OCI-LY7 (cell line): ENCODE measurements at regions not wholly inside any gene's neighbourhood (a gene's known extent, or its start where the extent isn't known, plus 50 kb on each side); places are given as distances from the start of the nearest gene placed in this dataset.

ENCODE experiments used
- BruUV-seq: library from RNA; stranded (reverse); fragments of 400-500 nt; replicated peaks from 2 replicates; lab custom pipeline; 2021; lab: Mats Ljungman, UMichigan
- CTCF ChIA-PET: fragments of 300-600 bp; sonication (Branson Sonifier 250); formaldehyde crosslinking; loops from one replicate; lab custom pipeline; 2022; ENCODE audit warnings: antibody characterized with exemption; ENCODE audit not compliant: unreplicated experiment; lab: Charles Lee
- POLR2A ChIA-PET: fragments of 300-600 bp; sonication (Branson Sonifier 250); formaldehyde crosslinking; loops from one replicate; lab custom pipeline; 2022; ENCODE audit warnings: antibody characterized with exemption; lab: Charles Lee
- DNase-seq: peaks from one replicate; pipeline ENCODE4 v3.0.0-alpha.2; 2015; ENCODE audit warnings: low spot score
- H2AFZ ChIP-seq: fragments of 200-600 bp; sonication (generic), shearing (Covaris generic); 2 replicates; pipeline ENCODE4 v1.6.1; 2014; ENCODE audit warnings: mild to moderate bottlenecking, antibody characterized with exemption, low read length, moderate library complexity
- H3K27ac ChIP-seq: fragments of 200-600 bp; sonication (generic); 2 replicates; pipeline ENCODE4 v1.5.1; 2014; ENCODE audit warnings: mixed run types, low read depth, mild to moderate bottlenecking, moderate library complexity, low read length, inconsistent platforms; ENCODE audit not compliant: poor library complexity, severe bottlenecking
- H3K36me3 ChIP-seq: fragments of 200-600 bp; sonication (generic); 2 replicates; pipeline ENCODE4 v1.6.1; 2014; ENCODE audit warnings: mild to moderate bottlenecking, antibody characterized with exemption, low read length, moderate library complexity, mixed read lengths; ENCODE audit not compliant: insufficient read depth
- H3K4me1 ChIP-seq: fragments of 200-600 bp; sonication (generic); 2 replicates; pipeline ENCODE4 v1.5.1; 2014; ENCODE audit warnings: mild to moderate bottlenecking, low read length; ENCODE audit not compliant: insufficient read depth, poor library complexity, severe bottlenecking
- H3K4me2 ChIP-seq: fragments of 200-600 bp; sonication (generic); 2 replicates; pipeline ENCODE4 v1.6.1; 2014; ENCODE audit warnings: mild to moderate bottlenecking, low read length
- H3K4me3 ChIP-seq: fragments of 200-600 bp; sonication (generic); 2 replicates; pipeline ENCODE4 v1.5.1; 2014; ENCODE audit warnings: mild to moderate bottlenecking, low read depth, low read length; ENCODE audit not compliant: poor library complexity, severe bottlenecking
- H3K79me2 ChIP-seq: fragments of 200-600 bp; sonication (generic); 2 replicates; pipeline ENCODE4 v1.6.1; 2016; ENCODE audit warnings: low read depth, mild to moderate bottlenecking, low read length, moderate library complexity, mixed read lengths; ENCODE audit not compliant: insufficient read depth
- H3K9me2 ChIP-seq: fragments of 200-600 bp; sonication (generic); 2 replicates; pipeline ENCODE4 v1.6.1; 2016; ENCODE audit warnings: mild to moderate bottlenecking, low read length, mixed read lengths; ENCODE audit not compliant: insufficient read depth
- H3K9me3 ChIP-seq: fragments of 200-600 bp; sonication (generic); 2 replicates; pipeline ENCODE4 v1.6.1; 2014; ENCODE audit warnings: mild to moderate bottlenecking, mixed run types, low read length, mixed read lengths
- H4K20me1 ChIP-seq: fragments of 200-600 bp; sonication (generic); 2 replicates; pipeline ENCODE4 v1.6.1; 2014; ENCODE audit warnings: mild to moderate bottlenecking, antibody characterized with exemption, low read length, moderate library complexity, mixed read lengths; ENCODE audit not compliant: insufficient read depth
- EZH2phosphoT487 ChIP-seq: fragments of 200-600 bp; sonication (generic); IDR thresholded peaks from 2 replicates; pipeline ENCODE4 v1.6.1; 2018; ENCODE audit warnings: low read depth, borderline replicate concordance, mild to moderate bottlenecking, mixed run types, antibody characterized with exemption, low read length, moderate library complexity, mixed read lengths
- intact Hi-C: fragments of 100-400 bp; cut with micrococcal nuclease; formaldehyde crosslinking; loops from one replicate; pipeline ENCODE4 v1.10.0; 2022; ENCODE audit not compliant: unreplicated experiment
- TF ChIP-seq, protein P1 (sequence below): fragments of 200-600 bp; sonication (generic); conservative IDR thresholded peaks from 2 replicates; pipeline ENCODE4 v1.5.1; 2014; ENCODE audit warnings: mild to moderate bottlenecking, antibody characterized with exemption, low read length, moderate library complexity, mixed read lengths

DNA sequence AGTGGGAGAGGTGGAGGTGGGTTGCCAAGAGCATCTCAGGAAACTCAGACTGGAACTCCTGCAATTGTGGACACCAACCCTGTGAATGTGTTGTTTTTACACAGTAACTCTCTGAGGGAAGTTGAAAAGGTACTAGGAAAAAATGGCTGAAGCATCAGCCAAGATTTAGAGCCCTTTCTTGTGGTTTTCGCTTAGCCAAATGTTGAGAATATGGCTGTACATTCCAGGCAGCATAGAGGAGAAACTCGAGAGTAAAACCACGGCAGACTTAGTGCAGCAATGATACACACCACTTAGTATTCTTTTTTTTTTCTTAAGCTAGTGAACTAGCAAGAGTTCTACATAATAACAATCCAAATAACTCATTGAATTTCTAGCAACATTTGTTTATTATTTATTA, 309.7 kb upstream of the MTNR1B start:
- no peak for DNase-seq
- intact Hi-C loops: no loop called here

DNA sequence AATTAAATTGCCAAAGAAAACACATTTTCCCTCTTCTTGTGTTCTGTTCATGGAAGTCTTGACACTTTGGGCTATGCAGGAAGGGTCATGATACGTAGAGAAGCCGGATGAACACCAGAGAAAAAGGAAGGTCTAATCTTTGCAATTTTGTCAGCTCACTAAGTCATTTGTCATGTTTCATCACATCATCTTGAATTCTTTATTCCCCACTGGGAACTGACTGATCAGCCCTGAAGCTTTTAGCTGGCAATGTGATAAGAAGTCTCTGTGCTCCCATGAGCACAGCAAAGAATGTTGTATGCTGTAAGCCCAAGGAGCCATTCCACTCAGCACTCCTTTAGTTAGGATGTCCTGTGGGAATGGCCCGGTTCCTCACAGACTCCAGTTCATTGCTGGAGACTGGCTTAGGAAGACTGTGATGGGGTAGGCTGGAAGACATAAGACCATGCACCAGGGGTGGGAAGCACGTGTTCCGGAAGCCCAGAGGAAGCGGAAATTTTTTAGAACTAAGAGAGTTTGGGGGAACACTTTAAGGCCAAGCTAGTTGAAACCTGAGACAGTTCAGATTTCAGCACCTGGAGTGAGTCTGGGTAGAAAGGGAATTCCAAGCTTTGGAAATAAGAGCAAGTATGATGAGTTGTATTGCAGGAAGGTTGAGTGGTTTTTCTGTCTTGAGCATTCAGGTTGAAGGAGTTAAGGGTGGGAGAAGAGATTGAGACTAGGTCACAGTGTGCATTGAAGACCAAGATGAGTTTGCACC, 306.7 kb upstream of the MTNR1B start:
- Histone ChIP-seq H4K20me1 (no peaks in the 10 kb centered on the region), H3K79me2 (no peaks in the 10 kb centered on the region), H3K4me1 (no peaks in the 10 kb centered on the region), H3K36me3 (no peaks in the 10 kb centered on the region), H2AFZ (no peak overlapping the region), H3K27ac (no peak overlapping the region), H3K9me2 (no peaks in the 10 kb centered on the region), H3K4me2 (no peak overlapping the region), H3K4me3 (no peak overlapping the region), H3K9me3 (no peaks in the 10 kb centered on the region)
- POLR2A ChIA-PET: no interaction called here
- TF ChIP-seq, protein P1, sequence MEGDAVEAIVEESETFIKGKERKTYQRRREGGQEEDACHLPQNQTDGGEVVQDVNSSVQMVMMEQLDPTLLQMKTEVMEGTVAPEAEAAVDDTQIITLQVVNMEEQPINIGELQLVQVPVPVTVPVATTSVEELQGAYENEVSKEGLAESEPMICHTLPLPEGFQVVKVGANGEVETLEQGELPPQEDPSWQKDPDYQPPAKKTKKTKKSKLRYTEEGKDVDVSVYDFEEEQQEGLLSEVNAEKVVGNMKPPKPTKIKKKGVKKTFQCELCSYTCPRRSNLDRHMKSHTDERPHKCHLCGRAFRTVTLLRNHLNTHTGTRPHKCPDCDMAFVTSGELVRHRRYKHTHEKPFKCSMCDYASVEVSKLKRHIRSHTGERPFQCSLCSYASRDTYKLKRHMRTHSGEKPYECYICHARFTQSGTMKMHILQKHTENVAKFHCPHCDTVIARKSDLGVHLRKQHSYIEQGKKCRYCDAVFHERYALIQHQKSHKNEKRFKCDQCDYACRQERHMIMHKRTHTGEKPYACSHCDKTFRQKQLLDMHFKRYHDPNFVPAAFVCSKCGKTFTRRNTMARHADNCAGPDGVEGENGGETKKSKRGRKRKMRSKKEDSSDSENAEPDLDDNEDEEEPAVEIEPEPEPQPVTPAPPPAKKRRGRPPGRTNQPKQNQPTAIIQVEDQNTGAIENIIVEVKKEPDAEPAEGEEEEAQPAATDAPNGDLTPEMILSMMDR: no peak
- TF ChIP-seq EZH2phosphoT487: no peak
- CTCF ChIA-PET: no interaction called here
- no TSS peak for BruUV-seq
- intact Hi-C loops: no loop called here
- no peak for DNase-seq

More for the DNA sequence above, 309.7 kb upstream of the MTNR1B start:
- no peaks in the 10 kb centered on the region for H4K20me1 ChIP-seq
- no TSS peak for BruUV-seq
- H3K9me3 ChIP-seq: no peaks in the 10 kb centered on the region
- no peaks in the 10 kb centered on the region for H3K4me1 ChIP-seq
- no peak overlapping the region for H3K4me2 ChIP-seq
- no peak overlapping the region for H3K4me3 ChIP-seq
- H3K9me2 ChIP-seq: 0 out of 2 replicates have a peak, but pooled peaks cover 3% of the 10 kb centered on the region
- no peak overlapping the region for H3K27ac ChIP-seq
- no peaks in the 10 kb centered on the region for H3K79me2 ChIP-seq
- no peaks in the 10 kb centered on the region for H3K36me3 ChIP-seq
- TF ChIP-seq, protein P1: no peak
- no peak for TF ChIP-seq EZH2phosphoT487
- ChIA-PET CTCF (no interaction called here), POLR2A (no interaction called here)
- H2AFZ ChIP-seq: no peak overlapping the region

DNA sequence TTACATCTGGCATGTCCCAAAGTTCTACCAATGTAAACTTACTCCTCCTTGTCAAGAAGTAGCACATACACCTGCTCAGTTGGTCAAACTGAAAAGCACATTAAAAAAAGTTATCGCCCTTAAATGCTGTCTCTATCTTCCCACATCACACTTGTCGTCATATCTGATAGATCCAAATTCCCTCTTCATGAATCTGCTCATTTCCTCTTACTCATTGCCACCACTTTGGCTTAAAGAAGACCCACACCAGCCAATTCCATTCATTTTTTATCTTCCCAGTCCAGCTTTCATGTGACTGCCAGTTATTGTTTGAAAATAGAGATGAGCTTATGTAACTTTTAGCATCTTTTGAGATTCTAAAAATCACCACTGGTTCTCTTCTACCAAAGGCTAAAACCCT, 305.9 kb upstream of the MTNR1B start:
- no peaks in the 10 kb centered on the region for H3K9me3 ChIP-seq
- ChIA-PET CTCF (no interaction called here), POLR2A (no interaction called here)
- DNase-seq: no peak
- H3K36me3 ChIP-seq: no peaks in the 10 kb centered on the region
- no peak overlapping the region for H3K4me3 ChIP-seq
- no peak for TF ChIP-seq EZH2phosphoT487
- TF ChIP-seq, protein P1: no peak
- H3K79me2 ChIP-seq: no peaks in the 10 kb centered on the region
- no TSS peak for BruUV-seq
- H3K27ac ChIP-seq: no peak overlapping the region
- no peaks in the 10 kb centered on the region for H4K20me1 ChIP-seq
- H3K9me2 ChIP-seq: no peaks in the 10 kb centered on the region
- H2AFZ ChIP-seq: no peak overlapping the region
- H3K4me2 ChIP-seq: no peak overlapping the region
- no peaks in the 10 kb centered on the region for H3K4me1 ChIP-seq
- intact Hi-C loops: no loop called here
